ENCODE measurements at regions not wholly inside any gene's neighbourhood (a gene's known extent, or its start where the extent isn't known, plus 50 kb on each side); places are given as distances from the start of the nearest gene placed in this dataset.
A peak's percentile ranks its signal among the peaks of the same experiment; 100 is the strongest.

DNA sequence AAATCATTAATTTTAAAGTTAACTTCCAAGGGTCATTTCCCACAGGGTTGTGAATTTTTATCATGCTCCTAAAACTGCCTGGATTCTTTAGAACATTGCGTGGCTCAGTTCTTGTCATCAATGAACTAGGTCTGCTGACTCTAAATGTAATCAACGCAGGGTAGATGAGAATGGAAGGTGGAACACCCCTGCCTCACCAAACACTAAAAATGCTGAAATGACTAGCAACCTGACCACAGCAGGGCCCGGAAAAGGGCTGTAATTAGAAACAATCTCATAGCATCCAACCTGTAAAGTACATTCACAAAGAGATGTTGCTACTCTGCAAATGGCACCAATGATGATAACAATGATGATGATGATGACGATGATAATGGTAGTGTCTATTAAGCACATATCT, 356.9 kb downstream of the DEPDC1B start:
- no peak for ATAC-seq (replicated peaks)

DNA sequence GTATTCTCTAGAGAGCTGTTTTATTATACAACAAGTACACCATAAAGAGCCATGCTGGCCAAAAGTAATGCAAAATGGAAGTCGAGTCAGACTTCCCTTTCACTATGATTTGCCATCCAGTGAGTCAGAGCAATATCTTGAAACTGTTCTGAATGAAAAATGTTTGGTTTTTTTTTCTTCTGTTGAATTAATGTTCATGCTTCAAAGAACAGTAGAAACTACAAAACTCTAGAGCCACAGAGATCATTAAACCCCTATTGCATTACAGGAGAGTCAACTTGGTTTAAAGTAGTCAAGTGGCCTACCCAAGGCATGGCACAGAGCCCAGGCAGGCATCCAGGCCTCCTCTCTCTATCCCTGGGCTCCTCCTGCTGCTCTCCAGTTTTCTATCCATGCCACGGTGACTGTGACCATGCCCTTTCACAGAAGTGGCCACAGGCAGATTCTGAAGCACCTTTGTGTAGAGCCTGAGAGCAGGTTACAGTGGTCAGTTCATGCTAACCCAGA, 358.9 kb downstream of the DEPDC1B start:
- Mint-ChIP-seq H3K4me3 (no peak overlapping the region), H3K27me3 (no peaks in the 10 kb centered on the region), H3K4me1 (no peaks in the 10 kb centered on the region), H3K27ac (no peak overlapping the region), H3K36me3 (ENCODE audit: low read depth) (no peaks in the 10 kb centered on the region), H3K9me3 (no peaks in the 10 kb centered on the region)
- peak; percentile 46 for ATAC-seq (replicated peaks)

More for the DNA sequence above, 356.9 kb downstream of the DEPDC1B start:
- no peak overlapping the region for H3K4me3 Mint-ChIP-seq
- H3K27ac Mint-ChIP-seq: no peak overlapping the region
- no peaks in the 10 kb centered on the region for H3K27me3 Mint-ChIP-seq
- no peaks in the 10 kb centered on the region for H3K4me1 Mint-ChIP-seq
- no peaks in the 10 kb centered on the region for H3K9me3 Mint-ChIP-seq
- no peaks in the 10 kb centered on the region for H3K36me3 Mint-ChIP-seq (ENCODE audit: low read depth)

DNA sequence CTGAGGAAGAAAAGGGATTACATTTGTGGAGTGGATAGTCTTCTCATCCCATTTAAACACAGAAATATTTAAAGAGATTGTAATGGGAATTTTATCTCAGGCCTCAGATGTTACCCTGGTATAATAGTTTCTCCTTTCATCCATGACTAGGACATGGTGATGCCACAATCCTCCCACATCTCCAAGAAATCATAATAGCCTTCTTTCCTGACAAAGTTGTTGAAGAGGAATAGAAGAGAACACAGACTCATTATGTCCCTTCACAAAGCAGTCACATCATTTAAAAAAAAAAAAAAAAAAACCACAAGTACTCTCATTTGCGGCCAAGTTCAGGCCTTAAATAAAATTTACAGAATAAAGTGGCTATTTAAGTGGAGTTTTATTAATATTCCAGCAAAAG, 359.6 kb downstream of the DEPDC1B start:
- no peaks in the 10 kb centered on the region for H3K27me3 Mint-ChIP-seq
- H3K36me3 Mint-ChIP-seq (ENCODE audit: low read depth): no peaks in the 10 kb centered on the region
- no peak overlapping the region for H3K4me3 Mint-ChIP-seq
- H3K27ac Mint-ChIP-seq: no peak overlapping the region
- H3K4me1 Mint-ChIP-seq: no peaks in the 10 kb centered on the region
- H3K9me3 Mint-ChIP-seq: no peaks in the 10 kb centered on the region
- ATAC-seq (replicated peaks): no peak

DNA sequence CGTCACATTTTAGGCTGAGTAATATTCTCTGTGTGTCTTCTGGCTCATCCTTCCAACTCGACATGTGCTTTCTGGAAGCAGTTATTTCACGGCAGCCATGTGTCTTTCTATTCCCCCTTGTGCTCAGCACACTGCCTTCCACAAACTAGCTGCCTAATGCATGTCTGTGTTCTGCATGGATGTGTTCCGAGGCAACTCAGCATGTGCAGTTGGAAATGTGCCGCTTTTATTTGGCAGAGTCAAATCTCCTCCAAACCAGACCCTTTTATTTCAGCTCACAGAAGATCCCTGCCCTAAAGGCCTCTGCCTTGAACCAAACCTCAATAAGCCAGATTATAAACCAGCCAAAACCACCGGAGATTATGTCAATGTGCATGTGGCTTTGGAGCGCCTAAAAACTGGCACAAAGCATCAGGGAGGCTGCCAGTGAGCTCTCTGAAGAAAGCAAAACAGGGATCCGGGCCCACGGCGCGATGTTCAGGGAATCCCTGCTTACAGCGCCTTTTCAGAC, 360.2 kb downstream of the DEPDC1B start:
- ATAC-seq (replicated peaks): no peak
- Mint-ChIP-seq H3K4me1 (no peaks in the 10 kb centered on the region), H3K4me3 (no peak overlapping the region), H3K36me3 (ENCODE audit: low read depth) (no peaks in the 10 kb centered on the region), H3K27ac (no peak overlapping the region), H3K27me3 (no peaks in the 10 kb centered on the region), H3K9me3 (no peaks in the 10 kb centered on the region)

DNA sequence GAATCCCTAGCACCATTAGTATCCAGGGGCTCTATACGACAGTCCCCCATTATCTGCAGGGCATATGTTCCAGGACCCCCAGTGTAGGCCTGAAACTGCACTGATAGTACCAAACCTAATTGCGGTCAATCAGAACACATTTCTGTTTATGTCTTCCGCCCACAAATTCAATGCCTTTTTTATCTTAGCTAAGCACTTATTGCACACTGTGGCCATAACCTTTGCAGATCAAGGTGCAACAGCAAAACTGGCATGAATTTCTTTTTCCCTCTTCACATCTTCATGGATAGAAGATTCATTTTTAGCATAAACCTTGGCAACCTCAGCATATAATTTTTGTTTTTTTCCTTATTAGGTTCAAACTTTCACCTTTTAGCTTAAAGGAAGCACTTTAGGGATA, 361.1 kb downstream of the DEPDC1B start:
- H3K36me3 Mint-ChIP-seq (ENCODE audit: low read depth): no peaks in the 10 kb centered on the region
- no peak for ATAC-seq (replicated peaks)
- no peaks in the 10 kb centered on the region for H3K9me3 Mint-ChIP-seq
- H3K4me3 Mint-ChIP-seq: no peak overlapping the region
- H3K4me1 Mint-ChIP-seq: no peaks in the 10 kb centered on the region
- H3K27ac Mint-ChIP-seq: no peak overlapping the region
- H3K27me3 Mint-ChIP-seq: no peaks in the 10 kb centered on the region

DNA sequence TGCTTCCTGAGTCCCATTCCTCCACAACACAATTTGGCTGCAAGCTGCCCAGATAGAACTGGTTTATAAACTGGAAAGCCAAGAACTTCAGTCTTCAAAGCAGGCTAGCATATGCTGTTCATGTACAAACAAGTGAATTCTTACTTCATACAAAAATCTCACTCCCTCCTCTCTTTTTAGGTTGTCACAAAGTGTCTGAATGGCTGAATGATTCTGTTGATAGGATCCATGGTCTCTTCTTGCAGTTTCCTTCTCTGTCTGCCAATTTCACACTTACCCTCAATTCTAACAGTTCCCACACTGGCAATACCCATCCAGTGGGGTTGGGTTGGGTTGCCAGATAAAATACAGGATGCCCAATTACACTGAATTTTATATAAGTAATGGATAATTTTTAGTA, 363.5 kb downstream of the DEPDC1B start:
- Mint-ChIP-seq H3K27me3 (no peaks in the 10 kb centered on the region), H3K27ac (no peak overlapping the region), H3K9me3 (no peaks in the 10 kb centered on the region), H3K4me1 (no peaks in the 10 kb centered on the region), H3K4me3 (no peak overlapping the region), H3K36me3 (ENCODE audit: low read depth) (no peaks in the 10 kb centered on the region)
- no peak for ATAC-seq (replicated peaks)

DNA sequence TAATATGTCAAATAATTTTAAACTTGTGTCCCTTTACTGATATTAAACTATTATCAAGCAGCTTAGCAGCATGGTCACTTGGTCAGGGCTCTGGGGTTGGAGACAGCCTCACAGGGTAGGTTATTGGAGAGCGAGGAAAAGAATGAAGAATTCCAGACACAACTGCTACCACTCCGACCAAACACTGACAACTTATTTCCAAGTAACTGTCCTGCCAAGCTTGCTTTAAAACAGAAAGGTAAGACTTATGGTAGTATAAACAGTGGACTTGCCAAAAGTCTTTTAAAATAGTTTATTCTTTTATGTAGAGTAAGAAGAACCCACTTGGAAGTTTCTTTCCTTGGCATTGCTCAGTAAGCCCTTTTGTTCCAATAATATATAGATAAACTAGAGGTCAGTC, 364.1 kb downstream of the DEPDC1B start:
- Mint-ChIP-seq H3K27ac (no peak overlapping the region), H3K36me3 (ENCODE audit: low read depth) (no peaks in the 10 kb centered on the region), H3K4me1 (no peaks in the 10 kb centered on the region), H3K27me3 (no peaks in the 10 kb centered on the region), H3K4me3 (no peak overlapping the region), H3K9me3 (no peaks in the 10 kb centered on the region)
- no peak for ATAC-seq (replicated peaks)

DNA sequence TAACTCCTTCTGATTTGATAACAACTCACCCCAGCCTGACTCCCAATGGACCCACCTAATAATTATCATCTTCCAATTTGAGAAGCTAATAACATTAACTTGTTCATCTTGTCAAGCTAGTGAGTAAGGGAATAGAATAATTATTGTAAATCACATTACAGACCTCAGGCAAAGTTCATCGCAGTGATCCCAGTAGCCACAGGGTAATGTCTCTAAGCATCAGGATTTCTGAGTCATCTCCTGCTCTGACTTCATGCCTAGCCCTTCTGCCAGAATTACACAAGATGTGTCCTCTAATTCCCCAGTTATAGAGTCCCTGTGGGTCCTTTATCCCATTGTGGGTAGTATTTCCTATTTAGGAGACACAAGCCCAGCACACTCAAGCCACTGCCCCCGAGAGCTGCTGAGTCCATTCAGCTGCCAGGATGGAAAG, 365.7 kb downstream of the DEPDC1B start:
- no peaks in the 10 kb centered on the region for H3K36me3 Mint-ChIP-seq (ENCODE audit: low read depth)
- H3K4me3 Mint-ChIP-seq: no peak overlapping the region
- no peaks in the 10 kb centered on the region for H3K27me3 Mint-ChIP-seq
- H3K27ac Mint-ChIP-seq: no peak overlapping the region
- no peak for ATAC-seq (replicated peaks)
- no peaks in the 10 kb centered on the region for H3K4me1 Mint-ChIP-seq
- peaks cover 1% of the 10 kb centered on the region for H3K9me3 Mint-ChIP-seq

DNA sequence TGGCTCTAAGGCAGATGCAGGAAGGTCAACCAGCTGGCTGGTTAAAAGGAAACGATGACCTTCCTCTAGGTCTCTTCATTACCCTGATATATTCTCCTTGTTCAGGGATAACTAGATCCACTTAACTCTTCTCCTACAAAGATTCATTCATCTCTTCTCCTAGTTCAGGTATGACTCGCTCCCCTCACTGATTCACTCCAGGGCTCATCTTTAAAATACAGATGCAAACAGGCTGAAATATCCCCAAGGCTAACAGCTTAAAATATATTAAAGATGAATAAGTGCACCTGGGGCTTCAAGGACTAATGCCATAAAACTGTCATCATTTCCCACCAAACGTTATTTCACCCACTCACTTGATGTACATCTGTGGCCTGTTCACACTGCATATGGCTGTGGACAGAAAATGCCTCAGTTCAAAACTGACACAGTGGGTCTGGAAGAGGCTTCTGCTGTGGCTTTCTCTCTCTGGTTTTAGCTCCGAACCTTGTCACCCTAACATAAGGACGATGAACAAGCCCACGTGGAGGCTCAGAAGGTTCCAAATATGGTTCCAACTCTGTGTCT, 366.9 kb downstream of the DEPDC1B start:
- H3K9me3 Mint-ChIP-seq: peaks cover 8% of the 10 kb centered on the region
- no peak overlapping the region for H3K4me3 Mint-ChIP-seq
- no peaks in the 10 kb centered on the region for H3K4me1 Mint-ChIP-seq
- ATAC-seq (replicated peaks): no peak
- no peaks in the 10 kb centered on the region for H3K36me3 Mint-ChIP-seq (ENCODE audit: low read depth)
- no peak overlapping the region for H3K27ac Mint-ChIP-seq
- H3K27me3 Mint-ChIP-seq: no peaks in the 10 kb centered on the region

DNA sequence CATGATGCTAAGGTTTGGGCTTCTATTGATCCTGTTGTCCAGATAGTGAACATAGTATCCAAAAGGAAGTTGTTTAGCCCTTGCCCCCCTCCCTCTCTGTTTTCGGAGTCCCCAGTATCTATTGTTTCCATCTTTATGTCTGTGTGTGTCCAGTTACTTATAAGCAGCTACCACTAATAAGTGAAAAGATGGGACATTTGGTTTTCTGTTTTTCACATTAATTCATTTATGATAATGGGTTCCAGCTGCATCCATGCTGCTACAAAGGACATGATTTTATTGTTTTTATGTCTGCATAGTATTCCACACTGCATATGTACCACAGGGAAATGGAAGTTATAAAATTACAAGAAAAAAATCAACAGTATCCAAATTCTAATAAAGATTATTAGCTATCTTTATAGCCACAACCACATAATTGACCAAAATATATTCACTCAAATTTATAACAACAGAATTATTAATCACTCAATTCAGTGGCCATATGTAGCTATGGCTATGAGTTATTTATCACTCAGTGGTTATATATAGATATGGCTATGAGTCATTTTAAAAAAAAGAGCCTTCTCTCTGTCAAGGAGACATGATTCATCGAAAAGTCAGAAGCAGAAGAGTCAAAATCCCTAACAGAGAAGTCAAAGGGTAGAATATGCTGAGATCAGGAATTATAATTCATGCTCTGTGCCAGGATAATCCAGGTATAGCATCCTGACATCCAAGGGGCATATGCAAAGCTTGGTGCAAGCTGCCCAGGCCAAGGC, 367.5 kb downstream of the DEPDC1B start:
- peak; percentile 49 for ATAC-seq (replicated peaks)
- H3K27ac Mint-ChIP-seq: no peak overlapping the region
- peaks cover 8% of the 10 kb centered on the region for H3K9me3 Mint-ChIP-seq
- H3K36me3 Mint-ChIP-seq (ENCODE audit: low read depth): no peaks in the 10 kb centered on the region
- no peaks in the 10 kb centered on the region for H3K27me3 Mint-ChIP-seq
- H3K4me3 Mint-ChIP-seq: no peak overlapping the region
- no peaks in the 10 kb centered on the region for H3K4me1 Mint-ChIP-seq

DNA sequence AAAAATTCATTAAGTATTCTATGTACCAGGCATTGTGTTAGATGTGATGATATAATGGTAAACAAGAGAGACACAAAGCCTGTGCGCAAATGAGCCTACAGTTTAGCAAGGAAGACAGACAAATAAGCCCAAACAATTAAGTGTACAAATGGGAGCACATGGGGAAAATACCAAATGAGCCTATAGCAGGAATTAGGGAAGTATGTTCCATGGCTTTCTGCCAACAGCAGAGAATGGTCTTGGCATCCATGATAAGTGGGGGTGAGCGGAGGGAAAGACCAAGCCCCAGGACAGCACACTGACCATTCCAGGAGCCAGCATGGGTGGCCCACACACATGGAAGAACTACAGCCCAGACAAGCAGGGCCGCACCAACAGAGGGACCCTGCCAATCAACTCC, 369.7 kb downstream of the DEPDC1B start:
- Mint-ChIP-seq H3K9me3 (peaks cover 8% of the 10 kb centered on the region), H3K4me1 (no peaks in the 10 kb centered on the region), H3K4me3 (no peak overlapping the region), H3K27ac (no peak overlapping the region), H3K36me3 (ENCODE audit: low read depth) (no peaks in the 10 kb centered on the region), H3K27me3 (no peaks in the 10 kb centered on the region)
- no peak for ATAC-seq (replicated peaks)

DNA sequence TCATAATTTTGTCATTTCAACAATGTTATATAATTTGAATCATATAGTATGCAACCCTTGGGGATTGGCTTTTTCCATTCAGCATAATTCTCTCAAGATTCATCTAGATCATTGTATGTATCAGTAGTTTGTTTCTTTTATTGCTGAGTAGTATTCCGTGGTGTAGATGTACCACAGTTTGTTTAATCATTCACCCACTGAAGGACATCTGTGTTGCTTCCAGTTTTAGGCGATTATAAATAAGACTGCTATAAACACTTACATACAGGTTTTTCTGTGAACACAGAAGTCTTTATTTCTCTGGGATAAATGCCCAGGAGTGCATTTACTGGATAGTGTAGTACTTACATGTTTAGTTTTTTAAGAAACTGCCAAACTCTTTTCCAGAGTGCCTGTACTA, 374.1 kb downstream of the DEPDC1B start:
- no peak for ATAC-seq (replicated peaks)
- H3K4me1 Mint-ChIP-seq: no peaks in the 10 kb centered on the region

DNA sequence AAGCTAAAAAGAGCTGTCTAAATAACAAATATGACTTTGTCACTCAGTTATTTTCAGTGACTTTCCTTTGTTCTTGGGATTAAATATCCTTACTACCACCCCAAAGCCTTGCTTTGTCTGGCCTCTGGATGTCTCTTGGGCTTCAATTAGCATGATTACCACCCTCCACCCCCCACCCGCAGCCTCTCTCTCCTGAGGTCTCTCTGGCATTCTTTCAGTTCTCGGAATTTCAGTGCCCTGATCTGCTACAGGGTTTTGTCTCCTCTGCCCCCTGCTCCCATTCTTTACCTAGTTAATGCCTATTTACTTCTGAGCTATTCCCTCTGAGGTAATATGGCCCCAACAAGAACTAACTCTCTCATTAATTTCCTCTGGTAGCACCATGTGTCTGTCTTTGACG, 376.4 kb downstream of the DEPDC1B start:
- Mint-ChIP-seq H3K9me3 (peaks cover 13% of the 10 kb centered on the region), H3K4me1 (no peaks in the 10 kb centered on the region), H3K27me3 (no peaks in the 10 kb centered on the region), H3K36me3 (ENCODE audit: low read depth) (no peaks in the 10 kb centered on the region), H3K4me3 (no peak overlapping the region), H3K27ac (no peak overlapping the region)
- no peak for ATAC-seq (replicated peaks)

More for the DNA sequence above, 374.1 kb downstream of the DEPDC1B start:
- H3K4me3 Mint-ChIP-seq: no peak overlapping the region
- H3K36me3 Mint-ChIP-seq (ENCODE audit: low read depth): no peaks in the 10 kb centered on the region
- H3K27me3 Mint-ChIP-seq: no peaks in the 10 kb centered on the region
- no peak overlapping the region for H3K27ac Mint-ChIP-seq
- H3K9me3 Mint-ChIP-seq: peaks cover 21% of the 10 kb centered on the region

DNA sequence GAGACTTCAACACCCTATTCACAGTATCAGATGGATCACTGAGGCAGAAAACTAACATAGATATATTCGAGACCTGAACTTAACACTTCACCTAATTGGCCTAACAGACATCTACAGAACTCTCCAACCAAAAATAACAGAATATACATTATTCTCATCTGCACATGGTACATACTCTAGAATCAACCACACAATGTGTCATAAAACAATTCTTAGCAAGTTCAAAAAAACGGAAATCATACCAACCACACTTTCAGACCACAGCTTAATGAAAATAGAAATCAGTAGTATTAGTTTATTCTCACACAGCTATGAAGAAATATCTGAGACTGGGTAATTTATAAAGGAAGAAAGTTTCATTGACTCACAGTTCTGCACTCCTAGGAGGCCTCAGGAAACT, 387.9 kb downstream of the DEPDC1B start:
- H3K4me1 Mint-ChIP-seq: no peaks in the 10 kb centered on the region
- H3K36me3 Mint-ChIP-seq (ENCODE audit: low read depth): no peaks in the 10 kb centered on the region
- H3K4me3 Mint-ChIP-seq: no peak overlapping the region
- no peaks in the 10 kb centered on the region for H3K27me3 Mint-ChIP-seq
- peaks cover 3% of the 10 kb centered on the region for H3K9me3 Mint-ChIP-seq
- ATAC-seq (replicated peaks): no peak
- no peak overlapping the region for H3K27ac Mint-ChIP-seq

DNA sequence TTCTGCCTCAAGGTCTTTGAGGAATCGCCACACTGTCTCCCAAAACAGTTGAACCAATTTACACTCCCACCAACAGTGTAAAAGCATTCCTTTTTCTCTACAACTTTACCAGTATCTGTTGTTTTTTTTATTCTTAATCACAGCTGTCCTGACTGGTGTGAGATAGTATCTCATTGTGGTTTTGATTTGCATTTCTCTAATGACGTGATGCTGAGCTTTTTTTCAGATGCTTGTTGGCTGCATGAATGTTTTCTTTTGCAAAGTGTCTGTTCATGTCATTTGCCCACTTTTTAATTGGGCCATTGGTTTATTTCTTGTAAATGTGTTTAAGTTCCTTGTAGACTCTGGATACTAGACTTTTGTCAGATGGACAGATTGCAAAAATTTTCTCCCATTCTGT, 400.0 kb downstream of the DEPDC1B start:
- no peaks in the 10 kb centered on the region for H3K36me3 Mint-ChIP-seq (ENCODE audit: low read depth)
- no peak overlapping the region for H3K27ac Mint-ChIP-seq
- no peaks in the 10 kb centered on the region for H3K27me3 Mint-ChIP-seq
- H3K4me3 Mint-ChIP-seq: no peak overlapping the region
- no peak for ATAC-seq (replicated peaks)
- no peaks in the 10 kb centered on the region for H3K4me1 Mint-ChIP-seq
- no peaks in the 10 kb centered on the region for H3K9me3 Mint-ChIP-seq
